Neural cell (in vitro differentiated cells): ENCODE measurements at regions not wholly inside any gene's neighbourhood (a gene's known extent, or its start where the extent isn't known, plus 50 kb on each side); places are given as distances from the start of the nearest gene placed in this dataset.

ENCODE experiments used
- CTCF ChIP-seq: fragments of 450-650 bp; IDR thresholded peaks from 2 replicates; pipeline ENCODE4 v1.5.1; 2014; ENCODE audit warnings: antibody characterized with exemption, mild to moderate bottlenecking, moderate library complexity; ENCODE audit not compliant: poor library complexity, severe bottlenecking
- EP300 ChIP-seq: fragments of 450-650 bp; conservative IDR thresholded peaks from 2 replicates; pipeline ENCODE4 v1.6.1; 2014; ENCODE audit warnings: antibody characterized with exemption, mild to moderate bottlenecking, moderate library complexity; ENCODE audit not compliant: poor library complexity, severe bottlenecking
- REST ChIP-seq: IDR thresholded peaks from 2 replicates; pipeline ENCODE4 v1.6.1; 2012; ENCODE audit warnings: borderline replicate concordance
- SMC3 ChIP-seq: fragments of 450-650 bp; conservative IDR thresholded peaks from 2 replicates; pipeline ENCODE4 v1.6.1; 2014; ENCODE audit warnings: antibody characterized with exemption, mild to moderate bottlenecking, moderate library complexity; ENCODE audit not compliant: poor library complexity

GRCh38 chr6:25050356-25050755 is 114.6 kb upstream of the RIPOR2 start:
- TF ChIP-seq CTCF = no peak
- TF ChIP-seq SMC3 = no peak
- no peak for TF ChIP-seq REST
- TF ChIP-seq EP300 = no peak
